NCI-H2029 (cell line): ENCODE measurements at regions not wholly inside any gene's neighbourhood (a gene's known extent, or its start where the extent isn't known, plus 50 kb on each side); places are given as distances from the start of the nearest gene placed in this dataset.
"Not testable (repeated sequence)": the region's sequence is repeated elsewhere in the genome, so short reads cannot be mapped to it uniquely, and the experiment has no call there.

Source experiments
- DNase-seq: peaks from one replicate; lab custom pipeline; 2025; lab: John Stamatoyannopoulos, UW

GRCh38 chr20:47897461-47897860, 112.2 kb upstream of the SULF2 start:
- no peak for DNase-seq

GRCh38 chr20:47892681-47893080, 107.4 kb upstream of the SULF2 start:
- not testable (repeated sequence) for DNase-seq

GRCh38 chr20:47890708-47891107, 105.4 kb upstream of the SULF2 start:
- not testable (repeated sequence) for DNase-seq

- DNase-seq, result not testable (repeated sequence)
Measured at GRCh38 chr20:47889751-47890150, 104.5 kb upstream of the SULF2 start.

- DNase-seq, result no peak
Measured at GRCh38 chr20:47888351-47888750, 103.1 kb upstream of the SULF2 start.

- DNase-seq, result no peak
Measured at GRCh38 chr20:47887477-47888080, 102.3 kb upstream of the SULF2 start.

- DNase-seq, result no peak
Measured at GRCh38 chr20:47887064-47887463, 101.8 kb upstream of the SULF2 start.

- DNase-seq, result no peak
Measured at GRCh38 chr20:47886454-47887041, 101.3 kb upstream of the SULF2 start.

- no peak for DNase-seq
Measured at GRCh38 chr20:47885909-47886453, 100.7 kb upstream of the SULF2 start.

- DNase-seq, result not testable (repeated sequence)
Measured at GRCh38 chr20:47883940-47884339, 98.7 kb upstream of the SULF2 start.

GRCh38 chr20:47883186-47883585, 97.9 kb upstream of the SULF2 start:
- DNase-seq, result no peak

GRCh38 chr20:47879771-47880170, 94.5 kb upstream of the SULF2 start:
- DNase-seq, result no peak

GRCh38 chr20:47878601-47879027, 93.3 kb upstream of the SULF2 start:
- DNase-seq, result no peak

- DNase-seq, result no peak
Measured at GRCh38 chr20:47876311-47877088, 91.2 kb upstream of the SULF2 start.

- DNase-seq, result no peak
Measured at GRCh38 chr20:47875297-47876025, 90.2 kb upstream of the SULF2 start.

- DNase-seq, result no peak
Measured at GRCh38 chr20:47872341-47872740, 87.1 kb upstream of the SULF2 start.

GRCh38 chr20:47870475-47870874, 85.2 kb upstream of the SULF2 start:
- DNase-seq, result no peak

- DNase-seq, result no peak
Measured at GRCh38 chr20:47868744-47869143, 83.5 kb upstream of the SULF2 start.

- DNase-seq, result no peak
Measured at GRCh38 chr20:47868236-47868635, 83.0 kb upstream of the SULF2 start.

- no peak for DNase-seq
Measured at GRCh38 chr20:47867831-47868230, 82.5 kb upstream of the SULF2 start.

GRCh38 chr20:47866480-47866879, 81.2 kb upstream of the SULF2 start:
- no peak for DNase-seq

GRCh38 chr20:47865912-47866311, 80.6 kb upstream of the SULF2 start:
- no peak for DNase-seq
